ENCODE measurements at regions not wholly inside any gene's neighbourhood (a gene's known extent, or its start where the extent isn't known, plus 50 kb on each side); places are given as distances from the start of the nearest gene placed in this dataset.

- H3F3A ChIP-seq (ENCODE audit: insufficient read depth, low read length): no peaks in the 10 kb centered on the region
- no peaks in the 10 kb centered on the region for H3K4me1 ChIP-seq (ENCODE audit: low read length)
- no peak overlapping the region for H3K9ac ChIP-seq (ENCODE audit: low read length)
- no peak overlapping the region for H3K27ac ChIP-seq (ENCODE audit: low read length)
- H3K79me2 ChIP-seq (ENCODE audit: low read length): no peaks in the 10 kb centered on the region
- no peak for DNase-seq
- no peaks in the 10 kb centered on the region for H3K27me3 ChIP-seq (replicated peaks; ENCODE audit: insufficient read depth, low read length)
- H4K20me1 ChIP-seq (ENCODE audit: insufficient read depth, low read length): no peaks in the 10 kb centered on the region
- TF ChIP-seq EZH2phosphoT487 (IDR thresholded peaks at IDR 0.05; ENCODE audit: low read length) (no peak), CTCF (IDR thresholded peaks at IDR 0.05; ENCODE audit: low read length) (no peak), EZH2 (optimal IDR thresholded peaks at IDR 0.05; ENCODE audit: low read depth, low read length) (no peak)
- H3K4me3 ChIP-seq (ENCODE audit: low read length): no peak overlapping the region
- no peak overlapping the region for H3K4me2 ChIP-seq (ENCODE audit: low read depth, low read length)
- no peaks in the 10 kb centered on the region for H3K9me2 ChIP-seq (replicated peaks; ENCODE audit: insufficient read depth, low read length)
- H2AFZ ChIP-seq (ENCODE audit: low read length): no peak overlapping the region
- no peaks in the 10 kb centered on the region for H3K36me3 ChIP-seq (replicated peaks; ENCODE audit: insufficient read depth, low read length)
- no peaks in the 10 kb centered on the region for H3K9me3 ChIP-seq (replicated peaks; ENCODE audit: insufficient read depth, low read length)
These were observed 502.3 kb downstream of the SHQ1 start for GRCh38 chr3:72345980-72346379.

- Histone ChIP-seq H4K20me1 (ENCODE audit: insufficient read depth, low read length) (no peaks in the 10 kb centered on the region), H3K27ac (ENCODE audit: low read length) (no peak overlapping the region), H3K4me1 (ENCODE audit: low read length) (no peaks in the 10 kb centered on the region), H3K79me2 (ENCODE audit: low read length) (no peaks in the 10 kb centered on the region), H3K4me2 (ENCODE audit: low read depth, low read length) (no peak overlapping the region), H3K9me3 (replicated peaks; ENCODE audit: insufficient read depth, low read length) (no peaks in the 10 kb centered on the region), H3K9me2 (replicated peaks; ENCODE audit: insufficient read depth, low read length) (no peaks in the 10 kb centered on the region), H3K9ac (ENCODE audit: low read length) (no peak overlapping the region), H3K27me3 (replicated peaks; ENCODE audit: insufficient read depth, low read length) (no peaks in the 10 kb centered on the region), H3F3A (ENCODE audit: insufficient read depth, low read length) (no peaks in the 10 kb centered on the region), H3K4me3 (ENCODE audit: low read length) (no peak overlapping the region), H2AFZ (ENCODE audit: low read length) (no peak overlapping the region), H3K36me3 (replicated peaks; ENCODE audit: insufficient read depth, low read length) (no peaks in the 10 kb centered on the region)
- TF ChIP-seq EZH2phosphoT487 (IDR thresholded peaks at IDR 0.05; ENCODE audit: low read length) (no peak), EZH2 (optimal IDR thresholded peaks at IDR 0.05; ENCODE audit: low read depth, low read length) (no peak)
- no peak for DNase-seq
These were observed 502.9 kb downstream of the SHQ1 start for GRCh38 chr3:72345237-72345878.

DNA sequence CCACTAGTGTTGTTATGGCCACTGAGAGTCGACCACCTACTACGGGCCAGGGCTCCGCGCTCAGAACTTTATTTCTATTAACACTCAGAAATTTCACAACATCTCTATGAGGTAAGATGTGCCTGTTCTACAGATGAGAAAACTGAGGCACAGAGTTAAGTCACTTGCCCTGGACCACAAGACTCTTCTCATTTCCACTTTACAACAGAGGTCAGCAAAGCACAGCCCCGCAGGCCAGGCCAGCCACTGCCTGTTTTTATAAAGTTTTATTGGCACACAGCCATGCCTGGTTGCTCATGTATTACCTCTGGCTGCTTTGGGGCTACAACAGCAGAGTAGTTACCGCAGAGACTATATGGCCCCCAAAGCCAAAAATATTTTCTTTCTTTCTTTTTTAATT lies 503.6 kb downstream of the SHQ1 start:
- no peaks in the 10 kb centered on the region for H3K36me3 ChIP-seq (replicated peaks; ENCODE audit: insufficient read depth, low read length)
- no peaks in the 10 kb centered on the region for H4K20me1 ChIP-seq (ENCODE audit: insufficient read depth, low read length)
- H3K9ac ChIP-seq (ENCODE audit: low read length): no peak overlapping the region
- TF ChIP-seq CTCF (IDR thresholded peaks at IDR 0.05; ENCODE audit: low read length) (no peak), EZH2phosphoT487 (IDR thresholded peaks at IDR 0.05; ENCODE audit: low read length) (no peak), EZH2 (optimal IDR thresholded peaks at IDR 0.05; ENCODE audit: low read depth, low read length) (no peak)
- no peak overlapping the region for H2AFZ ChIP-seq (ENCODE audit: low read length)
- no peaks in the 10 kb centered on the region for H3K9me2 ChIP-seq (replicated peaks; ENCODE audit: insufficient read depth, low read length)
- no peaks in the 10 kb centered on the region for H3F3A ChIP-seq (ENCODE audit: insufficient read depth, low read length)
- H3K4me1 ChIP-seq (ENCODE audit: low read length): no peaks in the 10 kb centered on the region
- H3K79me2 ChIP-seq (ENCODE audit: low read length): no peaks in the 10 kb centered on the region
- no peaks in the 10 kb centered on the region for H3K9me3 ChIP-seq (replicated peaks; ENCODE audit: insufficient read depth, low read length)
- no peak overlapping the region for H3K4me3 ChIP-seq (ENCODE audit: low read length)
- DNase-seq: no peak
- no peaks in the 10 kb centered on the region for H3K27me3 ChIP-seq (replicated peaks; ENCODE audit: insufficient read depth, low read length)
- H3K4me2 ChIP-seq (ENCODE audit: low read depth, low read length): no peak overlapping the region
- H3K27ac ChIP-seq (ENCODE audit: low read length): no peak overlapping the region

GRCh38 chr3:72344236-72344635 lies 504.0 kb downstream of the SHQ1 start:
- Histone ChIP-seq H3K4me2 (ENCODE audit: low read depth, low read length) (no peak overlapping the region), H3K9me2 (replicated peaks; ENCODE audit: insufficient read depth, low read length) (no peaks in the 10 kb centered on the region), H3K4me1 (ENCODE audit: low read length) (no peaks in the 10 kb centered on the region), H3K27ac (ENCODE audit: low read length) (no peak overlapping the region), H4K20me1 (ENCODE audit: insufficient read depth, low read length) (no peaks in the 10 kb centered on the region), H3F3A (ENCODE audit: insufficient read depth, low read length) (no peaks in the 10 kb centered on the region), H3K36me3 (replicated peaks; ENCODE audit: insufficient read depth, low read length) (no peaks in the 10 kb centered on the region), H3K9me3 (replicated peaks; ENCODE audit: insufficient read depth, low read length) (no peaks in the 10 kb centered on the region), H2AFZ (ENCODE audit: low read length) (no peak overlapping the region), H3K79me2 (ENCODE audit: low read length) (no peaks in the 10 kb centered on the region), H3K27me3 (replicated peaks; ENCODE audit: insufficient read depth, low read length) (no peaks in the 10 kb centered on the region), H3K4me3 (ENCODE audit: low read length) (no peak overlapping the region), H3K9ac (ENCODE audit: low read length) (no peak overlapping the region)
- TF ChIP-seq EZH2 (optimal IDR thresholded peaks at IDR 0.05; ENCODE audit: low read depth, low read length) (no peak), CTCF (IDR thresholded peaks at IDR 0.05; ENCODE audit: low read length) (no peak), EZH2phosphoT487 (IDR thresholded peaks at IDR 0.05; ENCODE audit: low read length) (no peak)
- no peak for DNase-seq
